NCI-H446 treated with DMSO at 0.1 percent for 48 hours (cell line): ENCODE measurements at regions not wholly inside any gene's neighbourhood (a gene's known extent, or its start where the extent isn't known, plus 50 kb on each side); places are given as distances from the start of the nearest gene placed in this dataset.

Experiments used
- DNase-seq: peaks from one replicate; lab custom pipeline; 2025; lab: John Stamatoyannopoulos, UW

DNA sequence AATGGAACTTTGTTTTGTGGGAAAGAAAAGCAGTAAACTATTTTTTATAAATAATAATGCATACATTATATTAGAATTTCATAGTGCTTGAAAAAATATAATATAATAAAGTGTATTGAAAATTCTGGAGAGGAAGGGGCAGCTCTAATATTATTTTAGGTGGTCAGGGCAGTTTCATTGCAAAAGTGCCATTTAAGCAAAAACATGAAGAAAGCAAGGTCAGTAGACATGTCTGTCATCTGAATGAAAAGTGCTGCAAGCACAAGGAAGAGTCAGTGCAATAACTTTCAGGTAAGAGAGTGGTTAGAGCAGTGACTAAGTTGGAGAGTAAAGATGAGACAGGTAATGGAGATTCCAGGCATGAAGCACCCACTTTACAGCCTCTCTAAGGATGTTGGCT is 435.6 kb upstream of the REG3G start:
- no peak for DNase-seq

DNA sequence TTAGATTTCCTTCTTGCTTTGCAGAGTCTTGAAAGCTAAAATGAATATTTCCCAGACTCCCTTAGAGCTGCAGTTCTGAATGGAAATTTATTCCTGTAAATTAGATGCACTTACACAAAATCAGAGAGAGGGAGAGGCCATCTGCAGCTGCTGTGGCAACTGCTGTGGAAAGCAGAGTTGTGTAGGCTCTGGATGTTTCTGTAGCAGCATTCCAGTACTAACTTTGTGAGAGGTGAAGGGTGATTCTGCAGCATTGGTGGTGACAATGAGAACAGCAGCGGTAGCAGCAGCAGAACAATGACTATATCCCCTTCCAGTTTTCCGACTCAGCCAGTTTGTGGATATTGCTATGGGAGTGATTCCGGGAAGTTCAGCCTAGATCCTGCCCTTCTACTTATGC is 433.0 kb upstream of the REG3G start:
- no peak for DNase-seq

DNA sequence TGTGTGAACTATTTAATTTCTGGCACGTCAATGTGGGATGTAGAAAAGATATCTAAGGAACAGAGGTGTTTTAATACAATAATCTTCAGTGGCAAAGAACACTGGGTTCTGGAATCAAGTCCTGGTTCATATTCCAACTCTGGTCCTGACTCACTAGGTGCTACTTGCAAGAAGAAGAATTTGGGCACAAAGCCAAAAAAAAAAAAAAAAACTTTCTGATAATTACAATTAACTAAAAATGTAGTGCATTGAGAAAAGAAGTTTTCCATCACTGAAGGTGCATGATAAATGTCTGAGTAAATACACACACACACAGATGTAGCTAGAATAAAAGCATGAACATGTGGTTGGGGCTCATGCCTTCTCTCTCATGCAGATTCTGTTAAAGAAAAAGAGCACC is 424.4 kb upstream of the REG3G start:
- no peak for DNase-seq

DNA sequence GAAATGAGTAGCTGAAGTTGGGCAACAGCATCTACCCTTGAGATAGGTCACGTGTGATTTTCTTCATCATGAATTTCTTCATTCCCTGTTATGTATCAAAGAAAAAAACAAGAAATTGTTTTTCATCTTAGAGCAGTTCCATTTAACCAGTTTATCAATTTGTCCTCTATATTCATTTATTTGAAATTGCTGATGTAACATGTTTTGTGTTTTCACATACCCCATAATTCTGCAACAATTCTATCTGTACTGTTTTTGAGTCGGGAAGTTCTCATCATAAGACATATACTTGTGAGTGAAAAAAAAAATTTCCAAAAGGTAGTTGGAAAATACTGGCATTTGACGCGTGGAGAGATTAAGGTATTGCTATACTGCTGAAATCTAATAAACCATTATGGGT is 422.6 kb upstream of the REG3G start:
- no peak for DNase-seq

DNA sequence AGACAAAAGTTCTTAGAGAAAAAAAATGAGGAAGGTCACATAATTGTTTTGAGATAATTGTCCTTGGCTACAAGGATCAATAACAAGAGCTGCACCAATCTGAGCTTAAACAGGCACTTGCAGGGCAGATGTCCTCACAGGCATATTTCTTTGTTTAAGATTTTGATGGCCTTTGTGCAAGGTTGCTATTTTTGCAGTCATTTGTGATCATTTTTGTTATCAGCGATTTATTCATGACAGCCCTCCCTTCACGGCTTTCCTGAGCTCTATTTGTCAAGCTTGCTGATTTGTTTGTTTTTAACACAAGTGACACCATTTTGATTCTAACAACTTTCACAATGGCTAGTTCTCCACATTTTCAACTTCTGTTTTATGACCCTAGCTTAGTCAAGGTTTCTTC is 418.6 kb upstream of the REG3G start:
- no peak for DNase-seq

DNA sequence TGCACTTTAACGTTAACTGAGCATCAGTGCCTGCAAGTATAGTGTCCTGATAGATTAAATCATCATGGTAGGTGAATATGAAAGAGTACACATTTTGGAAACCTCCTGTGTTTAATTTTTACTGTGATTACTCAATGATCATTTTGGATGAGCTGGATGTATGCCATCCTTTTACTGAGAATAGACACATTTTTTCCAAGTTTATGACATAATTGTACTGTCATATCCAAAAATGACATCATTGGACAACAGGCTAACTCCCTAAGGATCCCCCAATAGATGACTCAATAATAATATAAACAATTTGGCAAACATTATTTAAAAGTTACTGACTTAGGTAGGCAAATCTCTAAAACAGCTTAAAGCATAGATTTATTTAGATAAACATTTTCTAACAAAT is 410.8 kb upstream of the REG3G start:
- no peak for DNase-seq

DNA sequence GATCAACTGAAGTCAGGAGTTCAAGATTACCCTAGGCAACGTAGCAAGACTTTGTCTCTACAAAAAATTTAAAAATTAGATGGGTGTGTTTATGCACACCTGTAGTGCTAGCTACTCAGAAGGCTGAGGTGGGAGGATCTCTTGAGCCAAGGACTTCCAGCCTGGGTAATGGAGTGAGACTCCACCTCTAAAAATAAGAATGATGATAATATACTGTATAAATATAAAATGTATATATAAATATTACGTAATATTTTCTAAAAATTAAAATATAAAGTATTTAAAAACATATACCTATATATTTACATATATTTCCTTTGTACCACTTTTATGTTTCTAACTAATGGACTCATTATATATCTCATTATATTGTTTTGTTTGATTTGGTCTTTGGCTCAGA is 409.5 kb upstream of the REG3G start:
- no peak for DNase-seq

DNA sequence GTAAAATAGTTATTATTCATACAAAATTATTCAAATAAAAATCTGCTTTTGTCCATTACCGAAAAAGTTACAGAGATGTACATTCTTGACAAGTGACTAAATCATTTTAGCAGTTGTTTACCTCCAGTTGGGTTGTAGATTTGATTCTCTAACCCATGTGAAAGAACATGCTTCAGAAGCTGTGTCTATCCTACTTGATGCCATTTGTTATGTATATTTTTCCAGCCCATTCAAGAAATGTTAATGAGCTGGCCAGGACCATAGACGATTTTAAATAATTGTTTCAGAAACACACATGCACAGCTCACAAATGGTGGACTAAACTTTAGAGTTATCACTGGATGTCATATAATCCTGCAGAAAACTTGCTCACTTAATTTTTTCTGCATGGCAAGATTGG is 391.1 kb upstream of the REG3G start:
- no peak for DNase-seq

DNA sequence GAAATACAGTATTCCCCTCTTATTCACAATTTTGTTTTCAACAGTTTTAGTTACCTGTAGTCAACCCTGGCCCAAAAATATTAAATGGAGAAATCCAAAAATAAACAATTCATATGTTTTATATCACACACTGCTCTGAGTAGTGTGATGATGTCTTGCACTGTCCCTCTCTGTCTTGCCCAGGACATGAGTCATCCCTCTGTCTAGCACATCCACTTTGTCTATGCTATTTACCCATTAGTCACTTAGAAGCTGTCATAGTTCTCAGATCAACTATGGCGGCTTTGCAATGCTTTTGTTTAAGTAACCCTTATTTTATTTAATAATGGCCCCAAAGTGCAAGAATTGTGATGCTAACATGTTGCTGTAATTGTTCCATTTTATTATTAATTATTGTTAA is 380.6 kb upstream of the REG3G start:
- DNase-seq: no peak

DNA sequence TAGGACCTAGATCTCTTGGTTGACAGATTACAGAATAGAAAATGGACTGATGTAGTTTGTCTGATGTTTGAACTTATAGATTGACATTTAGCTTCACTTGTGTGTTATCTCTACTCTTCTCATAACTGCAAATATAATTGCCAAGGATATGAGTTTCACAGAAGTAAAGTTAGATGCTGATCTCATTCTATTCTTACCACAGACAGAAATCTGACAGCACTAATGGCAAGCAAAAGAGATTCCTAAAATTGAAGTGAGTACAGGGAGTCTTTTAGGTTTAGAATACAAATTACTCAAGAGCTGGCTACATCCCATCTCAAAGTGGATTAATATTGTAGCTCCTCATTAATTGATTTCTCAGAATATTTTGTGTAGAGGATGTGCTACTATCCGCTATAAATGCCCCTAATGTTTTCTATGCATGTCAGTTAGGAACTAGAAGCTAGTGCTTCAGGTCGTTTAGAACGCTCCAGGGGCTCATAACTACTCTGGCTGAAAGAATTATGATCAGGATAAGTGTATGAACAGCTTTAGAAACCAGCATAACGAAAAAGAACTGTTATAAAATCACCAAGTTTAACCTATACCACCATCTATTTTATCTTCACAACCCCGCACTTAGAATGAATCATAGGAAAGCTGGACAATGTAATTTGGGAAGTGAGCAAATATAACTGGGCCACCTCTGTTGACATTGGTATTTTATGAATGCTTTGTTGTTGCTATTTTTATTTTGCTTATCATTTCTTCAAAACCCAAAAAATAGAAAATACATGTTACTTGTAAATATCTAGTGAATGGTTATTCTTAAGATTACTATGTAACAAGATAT is 378.8 kb upstream of the REG3G start:
- DNase-seq: no peak

DNA sequence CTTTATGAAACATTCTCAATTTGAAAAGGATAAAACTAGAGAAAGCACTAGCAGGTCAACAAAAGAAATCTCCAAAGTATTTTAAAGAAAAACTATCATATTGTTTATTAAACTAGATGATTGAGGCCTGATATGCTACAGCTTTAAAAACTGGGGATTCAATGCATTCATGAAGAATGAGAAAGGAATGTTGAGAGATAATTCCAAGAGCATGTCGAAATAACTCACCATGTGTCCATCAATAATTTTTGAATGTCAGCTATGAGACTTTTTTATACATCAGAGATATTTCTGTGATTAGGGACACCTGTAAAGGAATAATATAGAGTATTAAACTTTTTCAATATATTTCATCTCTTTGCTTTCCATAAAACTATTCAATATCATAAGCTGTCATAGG is 376.9 kb upstream of the REG3G start:
- DNase-seq: no peak

DNA sequence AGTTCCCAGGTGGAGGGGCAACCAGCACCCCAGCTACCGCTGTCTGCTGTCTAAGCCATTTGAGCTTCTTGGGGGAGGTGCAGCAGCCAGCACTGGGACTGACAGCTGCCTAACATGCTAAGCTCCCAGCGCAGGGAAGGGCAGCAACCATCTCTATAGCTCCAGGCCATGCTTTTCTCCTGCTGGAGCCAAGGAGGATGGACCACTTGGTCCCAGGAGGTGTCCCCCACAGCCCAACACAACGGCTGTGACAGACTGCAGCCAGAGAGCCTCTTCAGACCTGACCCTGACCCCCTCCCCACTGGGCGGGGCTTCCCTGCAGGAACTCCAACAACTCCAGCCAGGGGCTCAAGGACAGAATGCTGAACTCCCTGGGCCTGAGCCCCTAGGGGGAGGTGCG is 370.6 kb upstream of the REG3G start:
- DNase-seq: no peak

DNA sequence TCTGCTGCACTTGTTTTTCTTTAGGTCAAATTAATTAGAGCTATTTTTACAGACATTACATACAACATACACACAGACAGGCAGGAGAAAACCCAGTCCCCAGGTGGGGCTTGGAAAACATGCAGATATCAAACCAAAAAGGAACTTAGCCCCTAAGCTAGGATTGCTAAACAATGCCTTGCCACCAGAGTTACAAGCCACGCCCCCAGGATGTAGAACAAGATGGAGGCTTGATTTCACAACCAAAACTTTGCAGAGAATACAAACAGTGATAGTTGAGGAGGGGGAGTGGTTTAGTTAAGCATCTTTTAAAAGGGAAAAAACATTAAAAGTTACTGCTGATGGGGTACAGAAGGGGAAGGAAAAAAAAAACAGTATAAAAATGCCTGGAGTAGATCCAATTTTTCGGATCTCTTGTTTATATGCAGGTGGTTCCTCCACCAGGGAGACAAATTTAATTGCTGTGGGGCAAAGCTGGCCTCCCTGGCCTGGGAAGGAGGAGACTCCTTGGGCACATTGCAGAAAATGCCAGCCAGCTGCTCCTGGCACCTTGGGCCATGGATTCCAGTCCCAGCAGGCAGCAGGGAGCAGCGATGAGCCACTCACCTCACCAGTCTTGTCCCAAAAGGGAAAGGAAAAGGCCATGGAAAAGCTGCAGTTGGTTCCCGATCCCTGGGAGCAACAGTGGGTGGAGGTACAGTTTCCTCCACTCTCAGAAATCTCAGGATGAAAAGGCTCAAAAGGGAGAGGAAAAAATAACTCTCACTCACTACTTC is 348.4 kb upstream of the REG3G start:
- DNase-seq: no peak

DNA sequence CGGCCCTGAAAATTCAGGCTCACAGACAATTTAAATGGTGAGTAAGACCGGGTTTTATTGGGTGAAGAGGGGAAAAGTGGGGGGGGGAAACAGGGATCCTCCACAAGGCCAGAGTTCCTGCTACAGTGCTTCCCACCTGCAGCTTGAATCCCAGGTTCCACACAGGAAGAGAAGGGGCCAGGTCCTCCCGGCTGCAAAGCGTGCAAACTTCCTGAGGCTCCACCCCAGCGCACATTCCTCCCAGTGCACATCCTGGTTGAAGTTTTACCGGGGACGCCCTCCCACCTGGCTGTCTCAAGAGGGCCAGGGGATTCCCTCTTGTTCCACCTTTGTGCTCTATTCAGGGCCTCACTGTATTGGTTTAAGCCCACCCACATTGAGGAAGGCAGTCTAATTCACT is 347.7 kb upstream of the REG3G start:
- no peak for DNase-seq

DNA sequence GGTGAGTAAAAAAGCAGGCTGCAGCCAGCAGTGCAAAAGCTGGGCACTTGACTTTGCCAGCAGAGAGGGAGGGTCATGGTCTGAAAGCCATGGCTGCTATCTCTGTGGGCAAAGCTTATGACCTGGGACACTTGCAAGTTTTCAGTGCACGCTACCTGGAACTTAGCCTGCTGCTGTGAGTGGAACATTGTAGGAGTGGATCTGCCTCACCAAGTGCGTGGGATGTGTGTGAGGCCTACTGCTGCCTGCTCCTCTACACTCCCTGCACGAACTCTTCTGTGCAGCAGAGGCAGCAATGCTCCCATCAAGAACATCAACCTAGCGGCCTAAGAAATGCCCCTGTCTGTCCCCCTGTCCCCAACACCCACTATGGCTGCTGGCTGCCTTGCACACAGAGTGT is 344.1 kb upstream of the REG3G start:
- DNase-seq: no peak

DNA sequence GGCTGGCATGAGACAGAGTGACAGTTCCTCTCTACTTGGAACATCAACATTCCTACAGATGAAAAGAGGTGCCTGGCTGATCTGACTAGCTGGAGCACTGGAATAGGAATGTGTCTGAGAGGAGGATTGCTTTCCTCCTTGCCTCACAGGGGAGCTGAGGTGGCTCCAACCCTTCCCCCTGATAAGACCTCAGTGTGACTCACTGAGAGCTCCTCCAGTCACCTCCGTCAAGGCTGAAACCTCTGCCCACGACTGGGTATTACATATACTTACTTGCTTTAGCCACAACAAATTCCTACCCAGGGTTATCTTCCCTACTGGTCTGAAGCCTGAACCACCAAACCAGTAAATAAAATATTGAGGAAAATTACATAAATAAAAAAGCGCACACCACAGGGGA is 342.7 kb upstream of the REG3G start:
- DNase-seq: no peak

DNA sequence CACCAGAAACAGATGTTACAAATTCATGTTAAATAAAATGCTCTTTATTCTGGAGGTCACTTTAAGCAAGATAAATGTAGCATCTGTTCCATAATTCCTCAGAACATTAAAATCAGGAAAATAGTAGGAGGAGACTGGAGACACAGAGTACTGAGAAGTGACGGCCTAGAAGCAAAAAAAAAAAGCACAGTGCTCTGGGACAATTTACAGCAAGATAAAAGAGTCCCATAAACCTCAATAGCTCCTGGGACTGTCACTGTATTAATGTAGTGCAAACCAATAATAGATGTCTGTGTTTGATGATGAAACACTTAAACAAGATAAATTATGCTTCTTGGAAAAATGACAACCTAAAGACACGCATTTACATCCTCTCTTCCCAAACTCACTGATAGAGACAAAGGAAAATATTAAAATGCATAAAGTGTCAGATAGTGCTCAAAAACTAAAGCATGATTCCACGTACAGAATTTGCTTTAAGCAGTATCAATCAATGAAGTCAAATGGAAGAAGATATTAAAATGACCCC is 338.8 kb upstream of the REG3G start:
- DNase-seq: no peak

DNA sequence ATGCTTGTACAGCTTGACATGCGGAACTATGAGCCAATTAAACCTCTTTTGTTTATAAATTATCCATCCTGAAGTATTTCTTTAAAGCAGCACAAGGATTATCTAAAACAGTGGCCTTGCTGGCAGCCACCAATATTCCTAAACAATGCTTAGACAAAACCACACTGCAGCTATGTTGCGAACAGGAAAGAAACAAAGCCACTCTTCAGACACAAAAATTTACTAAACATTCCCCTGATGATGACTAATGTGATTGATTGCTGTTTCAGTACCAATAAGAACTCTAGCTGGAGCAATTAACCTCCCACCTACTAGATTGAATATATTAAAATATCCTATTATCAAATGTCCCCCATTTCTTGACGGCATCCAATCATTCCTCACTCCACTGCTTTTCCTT is 325.8 kb upstream of the REG3G start:
- DNase-seq: no peak

DNA sequence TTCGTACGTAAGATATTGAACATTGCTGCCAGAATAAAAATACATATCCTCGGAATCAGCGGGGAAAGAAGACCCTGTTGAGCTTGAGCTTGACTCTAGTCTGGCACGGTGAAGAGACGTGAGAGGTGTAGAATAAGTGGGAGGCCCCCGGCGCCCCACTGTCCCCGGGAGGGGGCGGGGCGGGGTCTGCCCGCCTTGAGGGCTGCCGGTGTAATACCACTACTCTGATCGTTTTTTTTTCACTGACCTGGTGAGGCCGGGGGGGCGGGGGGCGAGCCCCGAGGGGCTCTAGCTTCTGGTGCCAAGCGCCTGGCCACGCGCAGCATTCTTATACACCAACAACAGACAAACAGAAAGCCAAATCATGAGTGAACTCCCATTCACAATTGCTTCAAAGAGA is 324.0 kb upstream of the REG3G start:
- no peak for DNase-seq

DNA sequence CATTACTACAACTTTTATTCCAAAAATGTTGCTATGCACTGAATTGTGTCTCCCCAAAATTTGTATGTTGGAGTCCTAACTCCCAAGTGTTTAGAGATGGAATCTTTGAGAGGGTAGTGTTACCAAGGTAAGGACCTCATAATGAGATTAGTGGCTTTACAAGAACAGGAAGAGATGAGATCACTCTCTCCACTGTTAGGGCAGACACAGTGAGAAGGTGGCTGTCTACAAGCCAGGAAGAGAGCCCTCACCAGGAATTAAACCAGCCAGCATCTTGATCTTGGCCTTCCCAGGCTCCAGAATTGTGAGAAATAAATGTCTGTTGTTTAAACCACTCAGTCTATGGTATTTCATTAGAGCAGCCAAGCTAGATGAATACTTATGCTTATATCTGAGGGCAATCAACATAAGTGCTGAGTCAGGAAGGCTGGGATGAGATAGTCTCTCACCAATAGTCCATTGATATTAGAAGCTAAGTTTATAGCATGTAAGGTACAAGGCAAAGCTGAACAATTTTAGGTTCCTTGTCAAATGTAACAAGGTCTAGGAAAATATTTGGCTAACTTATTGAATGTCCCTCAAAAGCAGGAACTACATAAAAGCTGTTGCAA is 317.6 kb upstream of the REG3G start:
- no peak for DNase-seq

DNA sequence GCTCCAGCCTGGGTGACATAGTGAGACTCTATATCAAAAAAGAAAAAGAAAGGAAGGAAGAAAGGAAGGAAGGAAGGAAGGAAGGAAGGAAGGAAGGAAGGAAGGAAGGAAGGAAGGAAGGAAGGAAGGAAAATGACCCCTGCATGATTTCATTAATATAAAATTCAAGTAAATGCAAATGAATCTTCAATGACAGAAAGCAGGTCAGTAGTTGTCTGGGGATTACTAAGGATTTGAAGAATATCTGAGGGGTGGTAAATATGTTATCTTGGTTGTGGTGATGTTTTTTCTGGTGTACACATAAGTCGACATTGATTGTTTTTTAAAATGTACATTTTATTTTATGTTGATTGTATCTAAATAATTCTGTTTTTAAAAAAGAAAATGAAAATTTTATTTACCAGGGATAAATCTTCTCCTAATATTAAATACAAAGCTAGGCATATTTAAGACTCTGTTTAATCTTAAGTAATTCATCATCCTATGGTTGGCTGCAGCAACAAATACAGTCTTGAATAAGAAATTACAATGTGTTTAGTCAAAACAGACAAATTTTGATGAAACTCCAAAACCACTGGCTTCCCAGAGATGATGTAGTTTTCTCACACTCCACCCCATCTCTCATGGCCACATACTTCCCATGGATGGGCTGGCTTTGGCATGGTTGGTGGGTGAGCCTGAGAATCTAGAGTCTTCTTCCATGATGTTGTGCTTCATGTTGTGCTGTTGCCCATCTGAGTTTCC is 314.7 kb upstream of the REG3G start:
- no peak for DNase-seq

DNA sequence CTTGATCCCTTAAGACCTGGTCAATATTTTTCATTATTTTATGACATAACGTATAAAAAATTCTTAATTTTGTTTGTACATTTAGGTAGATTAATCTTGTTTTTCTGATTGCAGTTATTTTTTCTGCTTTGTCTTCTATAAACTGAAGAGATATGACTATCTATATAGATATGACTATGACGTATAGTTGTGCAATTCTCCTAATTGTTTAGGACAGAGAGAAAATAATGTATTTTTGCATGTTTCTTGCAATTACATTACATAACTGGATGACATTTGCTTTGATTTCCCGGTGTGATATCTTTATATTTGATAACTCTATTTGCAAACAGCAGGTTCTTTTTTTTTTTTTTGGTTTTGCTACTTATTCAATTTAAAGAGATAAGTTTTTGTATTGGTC is 310.2 kb upstream of the REG3G start:
- DNase-seq: no peak
